Activated naive CD4-positive, alpha-beta T cell treated with Interleukin-2 at 50 U/mL for 16 hours (primary cell): ENCODE measurements at regions not wholly inside any gene's neighbourhood (a gene's known extent, or its start where the extent isn't known, plus 50 kb on each side); places are given as distances from the start of the nearest gene placed in this dataset.
"Not testable (repeated sequence)": the region's sequence is repeated elsewhere in the genome, so short reads cannot be mapped to it uniquely, and the experiment has no call there.

ENCODE experiments used
- DNase-seq: peaks from one replicate; pipeline ENCODE4 v3.0.0-alpha.2; 2020

DNA sequence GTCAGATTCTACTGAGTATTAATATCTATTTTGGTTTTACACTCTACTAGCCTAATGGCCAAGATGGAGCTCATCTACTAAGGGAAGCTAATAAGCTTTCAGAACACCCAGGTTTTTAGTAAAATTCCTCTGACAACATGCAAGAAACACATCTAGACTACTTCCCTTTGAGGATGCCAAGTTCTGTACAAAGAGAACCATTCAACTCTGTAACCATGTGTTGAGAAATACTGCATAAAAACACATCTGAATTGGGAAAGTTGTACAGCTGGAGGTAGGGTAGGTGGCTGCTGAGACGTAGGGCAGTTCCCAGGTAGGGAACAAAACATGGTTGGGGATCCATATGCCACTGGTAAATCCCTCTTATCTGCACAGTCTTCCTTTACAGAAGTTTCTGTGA is 66.2 kb downstream of the SC5D start:
- no peak for DNase-seq

DNA sequence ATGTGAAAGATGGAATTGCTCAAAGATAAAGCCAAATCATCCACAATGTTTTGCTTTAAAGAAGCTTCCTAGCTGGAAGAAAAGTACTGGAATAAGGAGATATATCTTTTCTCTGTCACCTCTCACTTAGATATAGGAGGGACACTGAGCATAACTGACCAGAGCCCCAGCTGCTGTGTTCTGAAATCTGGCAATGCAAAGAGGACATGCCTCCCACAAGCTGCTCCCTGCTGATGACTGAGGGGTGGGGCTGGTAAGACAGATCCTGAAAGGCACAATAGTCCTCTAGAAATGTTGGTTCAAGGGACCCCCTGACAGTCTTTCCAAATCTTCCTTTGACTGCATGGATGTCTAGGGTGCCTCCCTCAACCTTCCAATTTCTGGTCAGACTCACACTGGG is 67.0 kb downstream of the SC5D start:
- DNase-seq = no peak

DNA sequence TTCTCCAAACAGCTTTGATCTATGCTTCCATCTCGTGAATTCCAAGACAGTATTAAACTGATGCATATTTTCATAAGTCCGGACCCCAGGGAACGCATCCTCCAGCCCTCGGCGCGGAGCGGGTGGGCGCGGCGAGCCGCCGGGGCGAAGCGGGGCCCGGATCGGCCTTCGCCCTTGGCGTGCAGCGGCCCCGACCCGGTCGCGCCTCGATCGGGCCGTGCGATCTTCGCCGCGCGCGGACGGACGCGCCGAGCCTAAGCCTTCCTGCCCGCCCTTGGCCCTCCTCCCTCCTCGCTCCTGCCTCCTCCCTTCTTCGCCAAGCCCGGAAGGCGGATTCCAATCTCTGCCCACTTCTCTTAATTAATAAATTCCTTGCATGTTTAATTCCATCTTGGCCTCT is 70.4 kb downstream of the SC5D start:
- DNase-seq = not testable (repeated sequence)

DNA sequence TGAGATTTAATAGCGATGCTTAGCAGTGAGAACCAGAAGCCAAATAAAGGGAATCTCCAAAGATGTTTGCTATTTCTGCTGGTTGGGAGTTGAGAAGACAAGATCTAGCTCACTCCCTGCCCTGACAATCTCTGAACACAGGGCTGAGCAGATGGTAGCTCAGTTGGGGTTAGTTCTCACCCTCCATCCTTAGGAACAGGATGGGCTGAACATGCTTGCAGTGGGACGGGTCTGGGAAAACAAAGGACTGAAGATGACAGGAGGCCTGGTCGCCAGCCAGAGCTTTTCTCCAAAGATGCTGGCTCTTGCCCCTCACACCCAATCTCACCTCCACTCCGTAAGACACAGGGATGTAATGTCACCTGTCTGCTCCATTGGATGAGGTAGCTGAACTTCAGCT is 72.7 kb downstream of the SC5D start:
- no peak for DNase-seq

- DNase-seq = no peak
Observed at GRCh38 chr11:121366038-121366437, 73.5 kb downstream of the SC5D start.

DNA sequence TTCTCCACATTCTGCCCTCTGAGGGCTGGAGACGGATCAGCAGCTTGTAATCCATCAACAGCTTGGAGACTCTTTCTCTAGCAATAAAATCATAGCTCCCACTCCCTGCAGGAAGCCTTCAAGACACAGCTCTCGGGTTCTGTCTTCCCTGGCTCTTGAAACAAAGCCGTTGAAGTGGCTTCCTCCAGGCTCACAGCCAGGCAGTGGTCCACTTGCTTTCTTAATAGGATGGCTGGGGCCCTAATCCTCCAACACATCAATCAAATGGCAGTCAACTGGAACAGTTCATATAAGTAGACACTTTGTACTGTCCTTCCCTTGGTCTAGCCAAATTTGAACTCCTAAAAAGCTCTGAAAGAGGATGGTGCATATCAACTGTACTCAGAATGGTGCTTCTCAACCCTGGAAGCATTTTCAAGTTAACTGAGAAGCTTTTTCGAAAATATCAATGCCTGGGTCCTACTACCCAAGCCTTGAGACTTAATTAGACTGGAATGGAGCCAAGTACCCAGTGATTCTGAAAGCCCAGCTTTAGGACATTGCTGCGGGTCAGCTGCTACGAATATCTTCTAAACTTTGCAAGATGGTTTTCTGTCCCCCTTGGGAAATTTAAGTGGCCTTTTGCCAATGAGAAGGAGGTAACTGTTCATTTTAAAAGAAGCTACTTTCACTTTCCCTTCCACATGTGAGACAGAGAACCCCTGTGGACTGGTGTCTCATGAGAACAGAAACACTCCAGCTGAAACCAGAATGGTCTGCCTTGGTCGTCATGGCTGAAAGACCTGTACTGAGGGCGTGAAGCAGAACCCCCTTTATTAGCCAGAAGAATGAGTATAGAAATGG is 74.7 kb downstream of the SC5D start:
- DNase-seq = peak; percentile 24

DNA sequence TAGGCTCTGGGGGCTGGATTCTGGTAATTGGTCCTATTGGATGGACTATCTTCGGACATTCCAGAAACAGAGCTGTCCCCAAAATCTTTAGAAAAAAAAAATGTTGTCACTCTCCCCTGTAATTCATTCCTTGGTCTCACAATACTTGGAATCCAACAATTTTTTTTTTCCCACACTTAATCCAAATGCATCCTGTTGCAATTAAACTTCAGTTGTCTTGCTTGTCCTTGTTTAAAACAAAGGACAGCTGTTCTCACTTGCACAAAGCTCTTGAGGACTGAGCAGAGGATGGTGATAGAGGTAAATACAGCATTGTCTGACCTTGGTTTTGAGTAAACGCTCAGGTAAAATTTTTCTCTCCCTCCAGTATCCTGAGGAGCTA is 75.3 kb downstream of the SC5D start:
- no peak for DNase-seq

- DNase-seq = no peak
Observed at GRCh38 chr11:121368364-121369240, 76.0 kb downstream of the SC5D start.

GRCh38 chr11:121369366-121369765 is 76.8 kb downstream of the SC5D start:
- no peak for DNase-seq

- DNase-seq = no peak
Observed at GRCh38 chr11:121372028-121372427, 79.5 kb downstream of the SC5D start.

DNA sequence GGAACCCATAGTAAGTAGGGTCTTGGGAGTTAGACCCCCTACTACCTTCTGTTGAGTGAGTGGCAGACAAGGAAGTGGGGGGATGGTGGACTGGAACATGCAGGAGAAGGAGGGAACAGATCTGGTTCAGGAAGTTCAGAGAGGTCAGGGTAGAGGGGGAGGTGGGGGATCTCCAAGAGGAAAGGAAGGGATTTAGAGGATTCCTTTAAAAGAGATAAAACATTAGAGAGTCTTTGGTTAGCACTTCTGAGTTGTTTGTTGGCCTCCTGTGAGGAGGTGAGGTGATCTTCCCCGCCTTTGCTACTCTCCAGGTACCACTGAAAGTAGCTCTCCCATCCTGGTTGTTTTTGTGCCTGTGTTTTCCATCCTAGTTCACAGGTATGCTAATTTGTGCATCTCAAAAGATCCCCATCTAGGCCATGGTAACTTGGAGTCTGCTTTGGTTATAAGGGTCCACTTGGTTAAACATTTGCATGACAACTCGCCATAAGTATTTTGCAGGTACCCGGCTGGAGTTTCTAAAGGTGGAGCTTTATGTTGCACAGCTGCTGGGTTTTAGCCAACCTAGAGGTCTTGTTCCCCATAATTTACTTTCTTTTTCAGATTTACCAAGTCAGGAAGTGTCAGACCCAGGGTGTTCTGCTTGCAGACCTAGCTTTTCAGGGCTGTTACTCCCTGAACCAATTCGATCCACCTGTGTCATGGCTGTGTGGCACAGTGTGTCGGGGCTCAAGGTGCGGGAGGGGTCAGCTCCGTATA is 79.3 kb upstream of the SORL1 start:
- DNase-seq = no peak

GRCh38 chr11:121374286-121374985 is 77.7 kb upstream of the SORL1 start:
- no peak for DNase-seq

DNA sequence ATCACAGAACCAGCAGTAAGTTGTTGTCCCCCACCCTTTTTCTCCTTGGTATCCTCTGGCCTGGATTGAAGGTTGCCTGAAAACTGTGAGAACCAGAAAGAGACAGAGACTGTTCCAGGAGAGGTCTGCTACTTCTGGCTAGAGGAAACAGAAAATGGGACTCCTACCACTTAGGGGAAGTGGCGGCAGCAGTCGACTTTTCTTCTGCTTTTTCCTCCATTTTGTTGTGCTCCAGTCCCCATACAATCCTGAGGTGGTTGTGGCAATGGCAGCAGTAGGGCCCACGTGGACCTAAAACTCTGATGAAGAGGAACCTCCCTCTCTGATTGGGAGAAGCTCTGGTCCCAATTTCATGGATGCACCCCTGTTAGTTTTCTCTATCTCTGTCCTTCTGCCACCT is 76.0 kb upstream of the SORL1 start:
- no peak for DNase-seq

DNA sequence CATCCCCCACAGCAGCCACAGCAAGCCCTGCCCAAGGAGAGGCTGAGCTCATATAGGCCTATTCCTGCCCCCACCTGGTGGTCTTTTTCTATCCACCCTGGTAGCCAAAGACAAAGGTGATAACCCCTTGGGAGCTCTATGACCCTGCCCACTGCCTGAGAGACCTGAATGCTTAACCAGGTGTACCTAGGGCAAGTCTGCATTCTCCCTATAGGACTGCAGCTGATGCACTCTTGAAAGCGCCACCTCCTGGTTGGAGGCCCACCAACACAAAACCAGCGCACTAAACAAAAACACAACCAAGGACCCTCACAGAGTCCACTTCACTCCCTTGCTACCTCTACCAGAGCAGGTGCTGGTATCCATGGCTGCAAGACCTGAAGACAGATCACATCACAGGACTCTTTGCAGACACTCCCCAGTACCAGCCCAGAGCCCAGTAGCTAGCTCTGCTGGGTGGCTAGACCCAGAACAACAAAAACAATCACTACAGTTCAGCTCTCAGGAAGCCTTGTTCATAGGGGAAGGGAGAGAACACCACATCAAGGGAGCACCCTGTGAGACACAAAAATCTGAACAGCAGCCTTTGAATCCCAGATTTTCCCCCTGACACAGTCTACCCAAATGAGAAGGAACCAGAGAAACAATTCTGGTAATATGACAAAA is 72.8 kb upstream of the SORL1 start:
- not testable (repeated sequence) for DNase-seq

- no peak for DNase-seq
Observed at GRCh38 chr11:121383716-121384115, 68.4 kb upstream of the SORL1 start.

DNA sequence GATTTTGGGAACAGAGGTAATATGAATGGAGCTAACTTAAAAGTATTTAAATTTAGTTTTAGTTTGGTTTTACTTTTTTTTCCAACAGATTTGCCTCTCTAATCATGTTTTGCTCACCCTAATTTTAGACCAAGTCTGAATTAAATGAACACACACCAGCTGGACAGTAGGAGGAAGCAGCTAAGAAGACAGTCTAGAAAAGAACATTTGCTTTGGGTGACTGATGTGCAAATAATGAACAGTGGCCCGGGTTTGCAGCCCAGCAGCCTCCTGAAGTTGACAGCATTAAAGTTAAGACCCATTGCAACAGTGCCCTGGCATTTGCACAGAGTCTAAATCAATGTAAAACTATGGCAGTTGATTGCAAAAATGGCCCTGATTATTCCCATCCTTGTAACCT is 66.4 kb upstream of the SORL1 start:
- DNase-seq = no peak
